ENCODE measurements at regions not wholly inside any gene's neighbourhood (a gene's known extent, or its start where the extent isn't known, plus 50 kb on each side); places are given as distances from the start of the nearest gene placed in this dataset.
"Not testable (repeated sequence)": the region's sequence is repeated elsewhere in the genome, so short reads cannot be mapped to it uniquely, and the experiment has no call there.

GRCh38 chr4:12439633-12440305 is 1011.1 kb upstream of the HS3ST1 start:
- no peak for DNase-seq

DNA sequence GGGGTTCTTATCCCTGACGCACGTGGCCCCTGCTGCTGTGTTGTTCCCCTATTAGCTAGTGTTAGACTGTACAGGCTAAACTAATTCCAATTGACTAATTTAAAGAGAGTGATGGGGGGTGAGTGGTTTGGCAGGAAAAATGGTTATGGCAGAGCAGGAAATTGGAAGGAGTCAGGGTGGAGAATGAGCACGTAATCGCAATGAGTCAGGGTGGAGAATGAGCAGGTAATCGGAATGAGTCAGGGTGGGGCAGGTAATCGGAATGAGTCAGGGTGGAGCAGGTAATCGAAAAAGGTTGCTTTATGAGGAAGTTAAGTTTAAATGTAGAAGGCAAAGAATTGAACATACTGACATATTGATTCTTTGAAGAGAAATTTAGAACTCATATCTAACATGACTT is 1002.6 kb upstream of the HS3ST1 start:
- DNase-seq, result not testable (repeated sequence)

GRCh38 chr4:12421364-12421763 is 992.7 kb upstream of the HS3ST1 start:
- DNase-seq, result no peak

DNA sequence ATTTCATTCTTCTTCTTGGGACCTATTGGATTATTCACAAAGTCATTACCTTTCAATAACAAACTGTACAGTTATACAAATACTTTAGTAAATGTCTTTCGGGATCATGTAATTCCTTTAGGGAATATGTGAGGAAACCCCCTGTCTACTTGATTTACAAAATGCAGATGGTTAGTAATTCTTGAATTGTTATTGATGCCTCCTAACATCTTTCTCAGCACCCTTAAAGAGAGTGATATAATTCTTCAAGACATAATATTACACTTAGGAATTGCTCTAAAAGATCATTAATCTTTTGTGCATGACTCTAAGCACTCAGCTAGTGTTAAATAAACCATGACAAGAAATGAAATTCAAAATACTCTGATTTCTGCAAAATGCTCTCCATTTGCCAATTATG is 988.1 kb upstream of the HS3ST1 start:
- no peak for DNase-seq

DNA sequence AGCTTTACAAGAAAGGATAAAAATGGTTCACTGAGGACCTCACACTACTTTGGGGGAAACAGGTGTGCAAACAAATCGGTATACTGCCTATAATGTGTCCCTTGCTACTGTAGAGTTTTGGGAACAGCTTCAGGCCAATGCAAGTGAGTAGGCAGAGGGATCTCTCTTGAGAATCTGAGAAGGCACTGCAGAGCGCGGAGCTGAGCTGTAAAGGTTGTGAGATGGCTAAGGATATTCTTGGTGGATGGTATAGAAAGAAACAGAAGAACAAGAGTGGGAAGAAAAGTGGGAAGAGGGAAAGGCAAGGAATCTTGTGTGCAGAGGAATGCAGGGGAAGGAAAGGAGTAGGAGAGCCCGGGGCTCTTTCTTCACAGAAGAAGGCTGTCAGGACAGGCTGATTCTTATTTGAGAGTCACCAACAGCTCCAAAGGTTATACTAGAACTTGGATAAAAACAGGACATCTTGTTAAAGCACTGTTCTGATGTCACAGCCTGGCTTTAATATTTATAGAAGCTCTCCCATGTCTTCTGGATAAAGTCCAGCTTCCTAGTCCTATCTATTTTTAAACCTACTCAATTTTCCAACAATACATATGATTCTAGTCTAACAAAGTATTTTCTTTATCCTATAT is 985.6 kb upstream of the HS3ST1 start:
- no peak for DNase-seq

DNA sequence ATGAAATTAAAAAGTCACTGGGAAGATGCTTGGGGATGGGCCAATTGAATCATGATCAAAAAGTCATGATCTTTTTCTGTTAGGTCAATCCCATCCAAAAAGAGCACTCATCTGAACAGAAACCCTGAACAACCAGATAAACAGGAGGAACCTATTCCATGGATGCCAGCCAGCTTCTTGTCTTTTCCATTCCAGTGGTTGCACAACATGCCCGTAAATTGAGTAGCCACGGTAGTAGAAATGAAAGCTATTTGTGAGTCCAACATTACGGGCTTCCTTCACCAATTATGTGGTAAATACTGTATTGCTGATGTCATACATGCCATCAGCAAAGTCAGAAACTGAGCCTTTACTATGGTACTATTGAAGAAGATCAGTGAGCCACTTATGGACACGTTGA is 982.4 kb upstream of the HS3ST1 start:
- DNase-seq, result no peak

DNA sequence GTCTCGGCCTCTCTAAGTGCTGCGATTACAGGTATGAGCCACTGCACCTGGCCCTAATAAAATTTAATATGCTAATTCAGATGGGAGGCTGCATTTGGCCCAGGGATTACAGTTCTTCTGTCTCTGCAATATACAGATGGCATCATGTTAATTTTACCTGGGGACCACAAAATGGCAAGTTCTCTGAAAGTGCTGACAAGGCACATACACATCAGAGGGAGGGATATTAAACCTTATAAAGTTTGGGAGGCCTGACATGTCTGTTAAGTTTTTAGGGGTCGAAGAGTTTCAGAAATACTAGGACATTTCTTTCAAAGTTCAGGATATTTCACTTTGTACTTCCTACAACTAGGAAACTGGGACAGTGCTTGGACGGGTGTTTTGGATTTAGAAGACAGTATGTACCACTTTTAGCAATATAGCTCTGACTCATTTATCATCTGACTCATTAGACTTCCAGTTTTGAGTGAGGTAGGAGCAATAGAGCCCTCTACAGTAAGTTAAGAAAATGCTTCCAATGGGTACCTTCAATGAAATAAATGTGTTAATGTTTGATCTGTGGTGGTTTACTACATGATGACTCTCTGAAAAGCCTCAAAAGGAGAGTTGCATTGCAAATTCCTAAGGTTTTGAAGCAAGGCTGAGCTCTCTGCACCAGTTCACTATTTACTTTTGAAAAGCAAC is 981.0 kb upstream of the HS3ST1 start:
- no peak for DNase-seq

DNA sequence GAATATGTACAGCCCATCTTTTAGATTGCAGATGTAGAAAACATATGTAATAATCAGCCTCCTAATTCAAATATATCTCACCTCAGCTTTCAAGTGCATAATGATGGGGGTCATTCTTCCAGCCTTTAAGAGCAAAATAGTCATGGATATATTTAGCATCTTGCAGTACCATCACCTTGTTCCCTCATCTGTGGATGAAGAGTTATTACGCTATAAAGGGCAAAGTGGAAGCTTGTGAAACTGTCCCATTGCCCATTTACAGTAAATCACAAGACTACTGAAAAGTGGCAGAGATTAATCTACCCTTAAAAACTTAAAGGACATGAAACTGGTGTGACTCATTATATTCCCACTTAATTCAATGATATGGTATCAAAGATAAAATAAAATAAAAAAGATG is 979.7 kb upstream of the HS3ST1 start:
- no peak for DNase-seq

DNA sequence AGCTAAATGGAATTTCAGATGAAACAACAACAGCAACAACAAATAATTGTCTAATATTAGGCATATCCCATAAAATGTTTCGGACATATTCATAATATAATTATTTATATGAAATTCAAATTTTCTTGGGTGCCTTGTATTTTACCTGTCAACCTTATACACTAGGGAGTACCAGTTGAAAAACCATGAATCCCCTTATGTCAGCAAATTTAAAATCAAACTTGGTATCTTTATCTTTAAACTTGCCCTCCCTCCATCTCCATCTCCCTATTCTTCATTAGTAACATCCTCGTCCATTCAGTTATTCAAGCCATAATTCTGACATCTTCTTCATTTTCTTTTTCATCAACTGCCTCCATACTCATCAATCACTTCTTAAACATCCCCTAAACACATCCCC is 974.5 kb upstream of the HS3ST1 start:
- DNase-seq, result no peak

GRCh38 chr4:12399781-12400180 is 971.1 kb upstream of the HS3ST1 start:
- DNase-seq, result no peak

DNA sequence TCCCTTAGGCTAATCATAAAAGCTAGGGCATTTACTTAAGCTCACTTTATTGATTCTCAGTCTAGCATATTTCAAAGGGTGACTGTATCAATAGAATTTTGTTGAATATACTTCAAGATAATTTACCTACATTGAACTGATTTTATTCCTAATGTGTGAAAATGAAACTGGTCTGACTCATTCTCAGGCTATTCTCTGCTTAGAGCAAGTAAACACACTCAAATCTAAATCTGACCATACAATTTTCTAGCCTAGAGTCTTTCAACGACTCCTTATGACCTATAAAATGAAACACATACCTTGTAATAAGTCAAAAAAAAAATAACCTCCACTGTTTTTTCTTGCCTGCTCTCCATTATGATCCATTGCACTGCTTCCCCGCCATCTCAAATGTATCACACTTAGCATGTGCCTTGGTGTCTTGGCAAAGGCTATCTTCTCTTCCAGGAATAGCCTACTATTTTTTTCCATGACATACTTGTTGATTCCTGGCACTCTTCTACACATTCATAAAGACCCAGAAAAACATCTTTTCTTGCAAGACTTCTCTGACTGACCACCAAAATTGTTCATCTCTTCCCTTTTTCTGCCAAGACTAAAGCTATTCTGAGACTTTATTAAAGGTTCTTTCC is 965.1 kb upstream of the HS3ST1 start:
- no peak for DNase-seq

GRCh38 chr4:12389604-12390003 is 960.9 kb upstream of the HS3ST1 start:
- DNase-seq, result no peak

DNA sequence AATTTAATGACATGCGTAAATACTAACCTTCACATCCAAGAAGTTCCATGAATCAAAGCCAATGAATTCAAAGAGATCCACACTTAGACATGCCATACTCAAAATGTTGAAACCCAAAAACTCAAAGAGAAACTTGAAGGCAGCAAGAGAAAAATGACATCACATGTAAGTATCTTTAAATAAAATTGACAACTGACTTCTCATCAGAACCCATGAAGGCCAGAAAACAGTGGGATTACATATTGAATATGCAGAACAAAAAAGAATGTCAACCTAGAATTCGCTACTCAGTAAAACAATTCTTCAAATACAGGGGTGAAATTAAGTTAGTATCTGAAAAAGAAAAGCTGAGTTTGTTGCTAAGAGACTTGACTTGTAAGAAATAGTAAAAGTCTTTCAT is 953.9 kb upstream of the HS3ST1 start:
- no peak for DNase-seq

DNA sequence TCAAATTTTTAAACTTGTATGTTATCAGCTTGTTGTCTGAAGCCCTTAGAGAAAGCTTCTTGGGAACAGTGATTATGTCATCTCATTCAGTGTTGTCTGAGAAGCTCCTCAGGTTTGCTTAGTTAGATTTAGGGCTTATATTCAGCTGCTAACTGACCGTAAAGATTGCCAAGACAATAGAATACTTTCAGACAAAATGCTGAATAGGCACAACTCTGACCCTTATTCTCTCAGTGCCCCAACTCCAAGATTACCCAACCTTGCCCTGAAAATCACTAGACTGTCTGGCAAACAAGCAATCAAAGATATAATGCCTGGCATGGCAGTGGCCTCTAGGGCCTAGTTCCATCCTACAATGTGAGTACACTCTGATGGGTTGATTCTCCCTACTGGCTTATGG is 950.5 kb upstream of the HS3ST1 start:
- DNase-seq, result peak; percentile 3

- DNase-seq, result no peak
Observed at GRCh38 chr4:12375805-12376204, 947.1 kb upstream of the HS3ST1 start.

DNA sequence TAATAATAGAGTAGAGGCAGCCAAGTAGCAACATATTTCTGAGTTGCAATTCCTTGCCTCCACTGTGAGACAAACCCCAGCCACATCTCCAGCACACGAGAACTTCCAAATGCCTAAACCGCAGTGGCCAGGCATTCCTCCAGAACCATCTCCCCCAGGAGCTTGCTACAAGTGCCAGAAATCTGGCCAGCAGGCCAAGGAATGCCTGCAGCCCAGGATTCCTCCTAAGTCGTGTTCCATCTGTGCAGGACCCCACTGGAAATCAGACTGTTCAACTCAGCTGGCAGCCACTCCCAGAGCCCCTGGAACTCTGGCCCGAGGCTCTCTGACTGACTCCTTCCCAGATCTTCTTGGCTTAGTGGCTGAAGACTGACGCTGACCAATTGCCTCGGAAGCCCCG is 937.2 kb upstream of the HS3ST1 start:
- DNase-seq, result not testable (repeated sequence)

DNA sequence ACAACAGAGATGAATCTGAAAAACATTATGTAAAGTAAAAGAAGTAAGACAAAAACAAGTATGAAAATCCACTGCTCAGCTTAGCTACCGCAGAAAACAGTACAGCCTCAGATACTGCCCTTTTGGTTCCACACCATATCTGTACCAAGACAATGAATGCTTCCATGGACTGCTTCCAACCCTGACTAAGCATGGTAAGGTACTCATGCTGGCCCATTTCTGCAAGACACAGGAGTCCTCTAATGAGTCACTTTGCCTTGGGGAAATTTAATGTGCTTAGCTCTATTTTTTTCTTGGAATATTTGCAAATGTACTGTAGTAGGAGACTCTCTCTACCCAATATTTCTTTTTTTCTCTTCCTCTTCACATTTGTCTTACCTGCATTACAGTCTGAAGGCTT is 931.7 kb upstream of the HS3ST1 start:
- DNase-seq, result no peak

- no peak for DNase-seq
Observed at GRCh38 chr4:12359420-12359819, 930.7 kb upstream of the HS3ST1 start.

DNA sequence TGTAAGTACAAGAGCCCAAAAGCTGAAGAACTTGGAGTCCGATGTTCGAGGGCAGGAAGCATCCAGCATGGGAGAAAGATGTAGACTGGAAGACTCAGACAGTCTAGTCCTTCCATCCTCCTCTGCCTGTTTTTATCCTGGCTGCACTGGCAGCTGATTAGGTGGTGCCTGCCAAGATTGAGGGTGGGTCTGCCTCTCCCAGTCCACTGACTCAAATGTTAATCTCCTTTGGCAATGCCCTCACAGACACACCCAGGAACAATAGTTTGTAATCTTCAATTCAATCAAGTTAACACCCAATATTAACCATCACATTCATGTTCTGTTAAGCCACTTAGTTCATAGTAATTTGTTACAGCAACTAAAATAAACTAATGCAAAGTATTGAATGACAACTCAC is 904.4 kb upstream of the HS3ST1 start:
- not testable (repeated sequence) for DNase-seq

- no peak for DNase-seq
Observed at GRCh38 chr4:12324965-12325364, 896.3 kb upstream of the HS3ST1 start.

DNA sequence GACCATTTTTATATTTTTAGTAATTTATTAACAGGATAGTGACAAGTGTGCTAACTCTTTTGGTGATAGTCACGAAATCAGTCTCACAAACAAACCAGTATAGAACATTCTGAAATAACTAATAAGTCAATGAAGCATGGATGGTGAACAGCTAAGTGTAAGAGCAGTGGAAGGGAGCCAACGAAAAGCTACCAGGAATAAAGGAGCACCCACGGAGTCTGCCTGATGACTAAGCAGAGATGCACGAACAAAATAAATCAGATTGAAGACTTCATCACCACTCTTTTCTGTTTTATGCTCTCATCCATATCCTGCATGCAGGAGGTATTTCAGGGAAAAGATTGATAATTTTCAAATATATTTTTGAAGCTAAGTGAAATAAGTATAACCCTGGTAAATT is 891.1 kb upstream of the HS3ST1 start:
- no peak for DNase-seq

DNA sequence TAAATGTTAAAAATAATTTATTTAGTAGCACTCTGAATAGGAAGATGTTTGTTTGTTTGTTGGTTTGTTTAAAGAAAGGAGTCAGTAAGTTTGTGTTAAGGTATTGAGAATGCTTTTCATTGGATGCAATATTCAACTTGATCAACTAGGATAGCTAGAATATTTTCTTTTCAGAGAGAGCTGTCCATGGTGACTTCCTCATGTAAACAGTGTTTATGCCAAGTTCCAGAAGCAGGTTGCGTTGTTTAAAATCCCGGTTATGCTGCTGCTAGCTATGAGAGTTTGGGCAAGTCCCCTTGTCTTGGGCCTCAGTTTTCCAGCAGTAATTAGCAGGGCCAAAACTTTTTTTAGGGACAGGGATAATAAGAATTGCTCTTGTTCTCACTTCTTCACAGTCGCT is 876.2 kb upstream of the HS3ST1 start:
- DNase-seq, result no peak

- no peak for DNase-seq
Observed at GRCh38 chr4:12296366-12296765, 867.7 kb upstream of the HS3ST1 start.

All from eye (tissue), 1 donor.